LoVo (cell line): ENCODE measurements at regions not wholly inside any gene's neighbourhood (a gene's known extent, or its start where the extent isn't known, plus 50 kb on each side); places are given as distances from the start of the nearest gene placed in this dataset.
"Not testable (repeated sequence)": the region's sequence is repeated elsewhere in the genome, so short reads cannot be mapped to it uniquely, and the experiment has no call there.

Experiments used
- DNase-seq: peaks from one replicate; pipeline ENCODE4 v3.0.0-alpha.2; 2016; ENCODE audit warnings: low spot score

DNA sequence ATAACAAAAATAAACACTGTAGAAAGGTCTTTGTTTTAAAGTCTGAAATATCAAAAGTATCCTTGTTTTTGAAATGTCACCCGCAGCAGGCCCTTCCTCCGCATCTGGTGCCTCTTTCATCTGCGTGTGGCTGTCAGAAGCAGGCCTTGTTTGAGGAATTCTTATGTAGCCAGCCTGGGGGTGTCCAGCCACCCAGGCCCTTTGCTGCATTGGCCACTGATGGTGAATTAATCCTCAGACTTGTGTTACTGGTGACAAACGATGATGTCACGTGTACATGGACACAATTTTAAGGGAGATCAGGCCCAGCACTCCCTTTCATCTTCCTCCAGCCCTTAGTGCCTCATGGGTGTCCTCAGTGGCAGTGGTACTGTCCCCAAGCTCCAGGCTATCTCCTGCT lies 208.0 kb upstream of the GALNT2 start:
- no peak for DNase-seq

DNA sequence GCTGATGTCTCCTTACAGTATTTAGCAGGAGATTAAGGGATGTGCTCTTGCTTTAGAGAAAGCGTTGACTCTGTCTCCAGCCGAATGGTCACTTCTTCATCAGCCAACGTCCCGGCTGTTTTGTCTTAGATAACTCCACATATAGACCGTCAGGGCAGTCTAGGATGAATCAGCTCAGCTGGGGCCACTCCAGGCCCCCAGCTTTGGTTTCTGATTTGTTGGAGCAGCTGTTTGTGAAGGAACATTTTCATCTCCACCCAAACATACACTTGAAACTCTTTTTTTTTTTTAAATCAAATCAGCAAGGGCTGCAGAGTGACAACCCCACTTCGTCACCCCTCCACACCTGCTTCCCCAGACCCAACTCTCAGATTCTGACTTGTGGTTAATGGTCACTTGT lies 206.1 kb upstream of the GALNT2 start:
- no peak for DNase-seq

DNA sequence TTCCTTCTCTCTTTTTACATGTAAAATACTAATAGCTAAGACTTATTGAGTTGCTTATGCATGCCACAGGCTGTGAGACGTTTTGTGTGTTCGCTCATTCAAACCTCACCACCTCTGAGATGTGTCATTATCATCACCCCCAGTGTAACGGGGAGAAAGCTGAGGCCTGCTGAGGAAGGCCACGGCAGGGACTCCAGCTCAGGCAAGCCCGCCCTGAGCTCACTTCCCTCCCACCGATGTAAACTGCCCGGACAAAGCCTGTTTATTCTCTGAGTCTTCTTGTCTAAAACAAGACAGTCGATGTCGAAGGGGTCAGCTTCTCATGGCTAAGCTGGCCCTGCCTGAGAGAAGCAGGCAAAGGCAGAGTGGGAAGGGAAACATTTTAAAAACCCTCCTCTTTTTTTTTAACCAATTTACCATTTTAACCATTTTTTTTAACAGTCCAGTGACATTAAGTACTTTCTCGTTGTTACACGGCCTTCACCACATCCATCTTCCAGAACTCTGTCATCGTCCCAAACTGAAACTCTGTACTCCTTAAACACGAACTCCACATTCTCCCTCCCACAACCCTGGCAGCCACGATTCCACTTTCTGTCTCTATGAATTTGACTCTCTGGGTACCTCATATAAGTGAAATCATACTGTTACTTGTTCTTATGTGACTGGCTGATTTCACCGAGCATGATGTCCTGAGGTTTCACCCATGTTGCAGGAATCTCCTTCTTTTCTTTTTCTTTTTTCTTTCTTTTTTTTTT lies 204.8 kb upstream of the GALNT2 start:
- no peak for DNase-seq

DNA sequence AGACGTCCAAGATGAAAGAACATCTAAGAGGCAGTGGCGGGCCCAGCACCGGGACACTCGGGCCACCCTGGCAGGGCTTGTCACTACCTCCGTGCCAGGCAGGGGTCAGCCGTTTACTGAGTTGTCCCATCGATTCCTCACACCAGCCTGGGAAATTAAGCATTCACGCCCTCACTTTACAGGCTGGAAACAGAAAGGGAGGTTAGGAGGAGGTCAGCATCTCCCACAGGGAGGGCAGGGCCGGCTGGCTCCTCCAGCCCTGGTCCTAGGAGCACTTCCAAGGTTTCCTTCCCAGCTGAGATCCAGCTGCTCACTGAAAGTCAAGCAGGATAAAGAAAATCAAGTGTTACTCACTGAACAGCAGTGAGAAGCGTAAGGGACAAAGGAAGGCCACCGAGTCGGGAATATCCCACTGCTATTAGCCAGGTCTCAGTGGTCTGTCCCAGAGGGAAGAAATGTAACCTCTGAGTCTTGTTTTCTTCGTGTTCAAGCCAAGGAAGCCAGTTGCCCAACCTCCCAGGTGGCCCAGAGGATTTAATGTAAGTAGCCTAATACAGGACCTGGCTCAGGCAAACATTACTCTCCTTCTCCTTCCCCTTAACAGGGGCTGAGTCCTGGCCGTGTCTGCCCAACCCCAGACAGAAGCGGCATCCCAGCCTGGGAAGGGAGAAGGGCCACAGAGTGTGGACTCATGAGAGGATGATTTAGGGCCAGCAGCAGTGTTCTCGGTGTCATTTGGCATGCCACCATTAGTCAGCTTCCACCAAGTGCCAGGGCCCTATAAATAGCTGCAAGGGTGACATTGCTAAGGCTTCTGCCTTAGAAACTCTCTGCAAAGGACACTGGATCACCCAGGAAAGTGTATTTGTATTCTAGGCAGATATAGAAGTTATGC lies 203.1 kb upstream of the GALNT2 start:
- DNase-seq, result no peak

DNA sequence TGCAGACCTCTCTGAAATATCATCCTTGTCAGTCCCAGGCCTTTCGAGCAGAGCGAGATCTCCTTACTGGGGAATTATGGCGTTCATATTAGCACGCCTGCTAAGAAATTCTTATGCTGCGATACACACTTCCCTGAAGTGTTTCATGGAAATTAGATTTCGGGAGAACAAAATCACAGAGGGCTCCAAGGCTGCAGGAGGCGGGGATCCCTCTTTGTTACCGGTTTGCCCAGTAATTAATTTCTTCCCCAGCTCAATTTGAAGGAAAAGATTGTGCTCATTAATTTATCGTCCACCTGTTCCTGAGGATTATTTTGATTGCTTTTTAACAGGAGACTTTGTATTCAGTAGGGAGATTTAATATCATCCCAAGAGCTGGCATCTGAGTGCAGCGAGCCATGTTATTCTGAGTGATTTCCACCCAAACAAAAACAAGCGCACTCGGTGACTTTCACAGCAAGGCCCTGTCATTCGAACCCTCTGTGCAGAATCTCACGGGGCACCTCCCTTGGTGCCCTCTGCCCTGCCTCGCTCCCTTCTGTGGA lies 202.3 kb upstream of the GALNT2 start:
- no peak for DNase-seq

DNA sequence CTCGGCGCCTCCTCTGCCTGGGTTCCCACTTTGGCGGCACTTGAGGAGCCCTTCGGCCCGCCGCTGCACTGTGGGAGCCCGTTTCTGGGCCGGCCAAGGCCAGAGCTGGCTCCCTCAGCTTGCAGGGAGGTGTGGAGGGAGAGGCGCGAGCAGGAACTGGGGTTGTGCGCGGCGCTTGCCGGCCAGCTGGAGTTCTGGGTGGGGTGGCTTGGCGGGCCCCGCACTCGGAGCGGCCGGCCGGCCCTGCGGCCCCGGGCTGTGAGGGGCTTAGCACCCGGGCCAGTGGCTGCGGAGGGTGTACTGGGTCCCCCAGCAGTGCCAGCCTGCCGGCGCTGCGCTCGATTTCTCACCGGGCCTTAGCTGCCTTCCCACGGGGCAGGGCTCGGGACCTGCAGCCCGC lies 201.7 kb upstream of the GALNT2 start:
- not testable (repeated sequence) for DNase-seq

DNA sequence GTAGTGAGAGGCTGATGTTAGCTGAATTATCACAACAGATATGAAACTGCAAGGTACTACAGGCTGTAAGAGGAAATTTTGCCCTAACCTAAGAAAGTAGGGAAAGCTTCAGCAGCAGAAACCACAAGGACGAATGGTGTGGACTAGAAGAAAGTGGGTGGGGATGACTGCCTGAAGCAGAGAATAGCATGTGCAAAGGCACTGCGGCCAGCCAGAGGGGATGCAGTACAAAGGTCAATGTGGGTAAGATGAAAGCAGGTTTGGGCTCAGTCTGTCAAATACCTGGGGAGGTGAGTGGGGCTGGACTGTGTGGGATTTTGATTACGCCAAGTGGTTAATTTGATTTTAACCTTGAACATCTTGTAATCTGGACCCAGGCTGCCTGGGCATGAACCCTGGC lies 199.3 kb upstream of the GALNT2 start:
- DNase-seq, result no peak

DNA sequence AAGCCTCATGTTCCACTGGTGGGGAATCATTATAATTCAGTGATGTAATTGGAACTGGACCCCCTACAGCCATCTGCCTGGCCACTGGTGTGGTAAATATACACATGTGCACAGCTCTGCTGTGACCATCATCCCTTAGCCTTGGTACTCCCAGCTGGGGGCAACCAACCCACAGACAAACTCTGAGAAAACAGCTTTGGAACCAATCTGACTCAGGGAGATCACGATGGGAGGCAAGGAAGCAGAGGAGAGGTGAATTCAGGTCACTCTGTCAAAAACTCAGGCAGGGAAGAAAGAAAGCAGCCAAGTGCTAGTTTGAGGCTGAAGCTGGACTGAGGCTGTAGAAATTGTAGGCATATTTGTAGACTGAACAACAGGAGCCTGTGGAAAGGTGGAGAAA lies 197.8 kb upstream of the GALNT2 start:
- DNase-seq, result no peak

DNA sequence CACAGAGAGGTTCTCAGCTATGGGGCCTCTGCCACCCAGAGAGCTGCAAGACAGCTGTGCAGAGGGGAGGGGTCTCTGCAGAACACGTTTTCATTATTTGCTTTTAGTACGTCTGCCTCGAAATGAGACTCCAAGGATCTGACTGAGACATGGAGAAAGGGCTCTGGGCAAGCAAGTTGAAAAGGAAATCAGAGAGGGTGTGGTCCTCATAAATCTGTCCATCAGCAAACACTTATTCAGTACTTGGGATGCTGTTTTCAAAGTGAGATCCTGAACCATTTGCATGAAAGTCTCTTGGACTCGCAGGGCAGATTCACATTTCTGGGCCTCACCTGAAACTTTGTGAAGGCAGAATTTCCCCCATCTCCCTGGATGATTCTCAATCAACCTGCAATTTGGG lies 197.4 kb upstream of the GALNT2 start:
- no peak for DNase-seq

DNA sequence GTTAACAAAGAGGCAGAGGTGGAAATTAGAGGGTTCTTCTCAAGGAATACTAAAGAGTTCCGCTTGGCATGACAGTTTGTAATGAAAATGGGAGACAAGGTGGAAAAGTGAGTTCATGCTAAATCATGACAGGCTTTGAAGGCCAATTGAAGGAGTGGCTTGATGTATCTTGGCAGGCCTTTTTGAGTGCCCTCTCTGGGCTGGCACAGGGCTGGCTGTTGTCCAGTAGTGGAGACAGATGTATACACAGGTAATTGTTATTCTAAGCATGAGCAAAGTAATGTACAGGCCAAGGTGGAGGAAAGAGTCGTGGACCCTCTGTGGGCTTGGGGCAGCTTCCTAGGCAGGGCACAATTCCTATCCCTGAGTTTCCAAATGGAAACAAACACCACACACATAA lies 196.7 kb upstream of the GALNT2 start:
- no peak for DNase-seq

DNA sequence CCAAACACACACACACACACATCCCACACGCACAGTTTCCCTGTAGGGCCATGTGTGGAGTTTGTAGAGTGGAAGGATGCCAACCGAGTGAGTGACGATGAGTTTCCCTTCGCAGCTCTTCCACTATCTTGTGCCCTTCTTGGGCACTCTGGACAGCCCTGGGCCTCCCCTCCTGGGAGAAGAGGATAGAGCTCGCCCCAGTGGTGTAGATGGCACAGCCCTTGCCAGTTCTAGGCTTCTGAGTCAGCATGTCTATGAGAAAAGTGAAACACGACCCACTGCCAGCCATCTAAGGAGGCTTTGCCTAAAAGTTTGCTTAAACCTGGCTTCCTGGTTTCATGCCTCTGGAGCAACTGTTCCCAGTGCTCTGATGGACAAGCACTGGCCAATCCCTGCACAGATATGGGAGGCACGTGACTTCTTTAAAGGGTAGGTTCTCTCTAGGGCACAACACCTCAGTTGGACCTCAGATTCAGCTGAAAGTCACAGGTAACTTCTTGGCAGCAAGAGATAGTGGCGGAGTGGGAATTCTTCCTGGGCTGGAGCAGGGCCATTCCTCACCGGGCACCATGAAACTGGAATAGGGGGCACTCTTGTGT lies 195.9 kb upstream of the GALNT2 start:
- DNase-seq, result no peak

DNA sequence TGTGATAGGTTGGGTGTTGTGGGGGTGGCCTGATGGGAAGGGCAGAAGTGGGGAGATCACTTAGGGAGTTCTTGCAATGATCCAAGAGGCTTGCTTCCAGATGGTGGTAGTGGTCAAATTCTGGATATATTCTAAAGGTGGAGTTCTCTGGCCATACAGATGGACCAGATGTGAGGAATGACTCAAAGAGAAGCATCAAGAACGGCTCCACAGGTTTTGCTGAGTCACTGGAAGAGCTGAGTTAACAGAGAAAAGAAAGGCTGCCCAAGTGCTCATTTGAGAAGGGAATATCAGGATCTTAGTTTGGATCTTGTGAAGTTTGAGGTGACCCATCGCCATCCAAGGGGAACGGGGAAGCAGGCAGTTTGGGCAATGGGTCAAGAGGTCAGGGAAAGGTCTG lies 192.9 kb upstream of the GALNT2 start:
- no peak for DNase-seq

DNA sequence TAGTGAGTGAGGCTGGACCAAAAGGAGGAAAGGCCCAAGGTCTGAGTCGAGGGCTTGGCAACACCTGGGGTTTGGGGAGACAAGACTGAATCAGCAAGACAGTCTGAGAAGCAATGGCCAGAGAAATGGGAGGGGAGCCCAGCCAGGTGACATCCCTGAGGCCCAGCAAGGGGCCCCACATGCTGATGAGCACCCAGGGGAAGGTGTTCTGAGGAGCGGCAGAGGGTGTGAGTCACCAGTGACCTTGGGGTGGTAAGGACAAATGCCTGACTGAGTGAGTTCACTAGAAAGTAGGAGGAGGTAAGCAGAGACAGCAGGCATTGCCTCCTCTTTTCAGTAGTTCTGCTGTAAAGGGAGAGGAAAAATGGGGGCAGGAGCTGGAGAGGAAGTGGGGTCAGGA lies 192.4 kb upstream of the GALNT2 start:
- DNase-seq, result no peak

DNA sequence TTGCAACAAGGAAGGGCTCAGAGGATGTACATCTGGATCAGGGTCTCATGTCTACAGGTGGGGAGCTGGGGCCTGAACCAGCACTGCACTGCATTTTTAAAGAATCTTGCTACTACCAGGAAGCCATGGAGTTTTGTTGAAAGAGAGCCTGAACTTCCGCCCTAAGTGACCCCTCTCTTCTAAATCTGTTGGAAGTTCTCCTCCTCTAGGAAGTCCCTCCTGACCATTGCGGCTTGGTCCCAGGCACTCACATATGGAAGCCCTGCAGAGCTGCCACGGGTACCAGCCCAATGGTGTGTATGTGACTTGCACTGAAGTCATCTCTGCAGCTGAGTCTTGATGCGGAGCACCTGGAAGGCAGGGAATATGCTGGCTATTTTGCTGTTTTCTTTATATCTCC lies 192.0 kb upstream of the GALNT2 start:
- no peak for DNase-seq

DNA sequence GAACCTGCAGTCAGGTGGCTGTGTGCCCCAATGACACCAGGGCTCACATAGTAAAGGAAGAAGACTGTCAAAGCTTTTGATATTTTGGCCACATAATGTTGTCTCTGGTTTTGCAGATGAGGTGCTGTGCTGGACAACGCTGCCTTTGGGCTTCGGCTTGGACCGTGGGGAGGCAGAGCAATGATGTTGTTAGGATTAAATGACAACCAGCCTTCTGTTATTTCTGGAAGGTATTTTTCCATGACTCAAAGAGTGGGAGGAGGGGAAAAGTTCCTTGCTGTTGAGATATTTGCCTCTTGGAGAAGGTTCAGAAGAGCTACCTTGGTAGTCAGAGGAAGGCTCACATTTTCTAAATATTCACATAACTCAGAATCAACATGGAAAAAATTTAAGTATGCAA lies 187.3 kb upstream of the GALNT2 start:
- no peak for DNase-seq

DNA sequence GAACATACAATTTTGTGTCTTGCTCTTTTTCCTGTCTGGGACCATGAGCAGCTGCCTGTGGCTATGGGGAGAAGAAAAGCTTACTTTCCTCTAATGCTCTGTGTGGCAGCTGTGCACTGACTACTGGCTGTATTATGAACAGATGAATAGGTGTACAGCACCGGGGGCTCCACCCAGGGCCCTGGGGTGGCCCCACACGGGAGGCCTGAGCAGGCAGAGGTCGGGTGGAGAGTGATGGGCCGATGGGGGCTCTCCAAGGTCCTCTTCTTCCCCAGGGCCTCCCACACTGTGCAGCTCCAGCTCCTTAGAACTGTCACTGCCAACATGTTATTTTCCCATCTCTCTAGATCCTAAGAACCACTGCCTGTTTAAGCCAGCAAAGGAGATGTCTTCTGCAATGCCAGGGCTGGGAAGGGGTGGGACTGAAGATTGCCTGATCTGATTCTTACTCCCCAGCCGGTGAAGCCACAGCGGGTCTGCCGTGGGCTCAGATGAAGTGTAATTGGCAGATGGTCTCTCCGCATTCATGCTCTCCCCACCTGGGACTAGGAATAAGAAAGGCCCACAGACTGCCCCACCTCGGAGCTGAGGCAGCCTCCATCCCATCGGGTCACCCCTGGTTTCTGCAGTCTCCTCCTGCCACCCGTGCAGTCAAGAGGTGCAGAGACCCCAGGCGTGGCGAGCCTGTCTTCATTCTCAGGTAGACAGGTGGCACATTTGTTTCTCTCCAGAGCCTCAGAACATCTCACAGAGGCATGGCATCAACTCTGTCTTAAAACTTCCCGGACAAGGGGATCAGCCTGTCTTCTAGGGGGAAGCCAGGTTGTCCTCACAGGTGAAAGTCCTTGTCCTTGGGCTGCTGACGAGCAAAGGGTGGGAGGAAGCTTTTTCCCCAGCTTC lies 186.5 kb upstream of the GALNT2 start:
- DNase-seq, result no peak

DNA sequence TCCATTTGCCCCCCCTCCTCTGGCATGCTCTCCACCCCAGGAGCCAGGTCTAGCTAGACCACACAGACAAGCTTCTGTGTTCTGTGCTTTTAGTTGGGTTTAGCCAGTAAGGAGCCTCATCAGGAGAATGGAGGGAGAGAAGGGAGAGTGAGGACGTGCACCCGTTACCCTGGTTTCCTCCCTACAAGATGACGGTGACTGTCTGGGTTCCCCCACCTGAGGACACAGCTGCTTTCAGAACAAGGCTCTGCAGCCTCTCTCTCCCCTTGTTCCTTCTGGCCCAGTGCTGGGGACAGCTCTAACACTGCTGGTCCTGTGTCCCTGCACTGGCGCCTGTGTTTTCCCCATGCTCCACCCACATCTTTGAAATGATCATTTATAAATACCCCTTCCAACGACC lies 184.4 kb upstream of the GALNT2 start:
- no peak for DNase-seq

DNA sequence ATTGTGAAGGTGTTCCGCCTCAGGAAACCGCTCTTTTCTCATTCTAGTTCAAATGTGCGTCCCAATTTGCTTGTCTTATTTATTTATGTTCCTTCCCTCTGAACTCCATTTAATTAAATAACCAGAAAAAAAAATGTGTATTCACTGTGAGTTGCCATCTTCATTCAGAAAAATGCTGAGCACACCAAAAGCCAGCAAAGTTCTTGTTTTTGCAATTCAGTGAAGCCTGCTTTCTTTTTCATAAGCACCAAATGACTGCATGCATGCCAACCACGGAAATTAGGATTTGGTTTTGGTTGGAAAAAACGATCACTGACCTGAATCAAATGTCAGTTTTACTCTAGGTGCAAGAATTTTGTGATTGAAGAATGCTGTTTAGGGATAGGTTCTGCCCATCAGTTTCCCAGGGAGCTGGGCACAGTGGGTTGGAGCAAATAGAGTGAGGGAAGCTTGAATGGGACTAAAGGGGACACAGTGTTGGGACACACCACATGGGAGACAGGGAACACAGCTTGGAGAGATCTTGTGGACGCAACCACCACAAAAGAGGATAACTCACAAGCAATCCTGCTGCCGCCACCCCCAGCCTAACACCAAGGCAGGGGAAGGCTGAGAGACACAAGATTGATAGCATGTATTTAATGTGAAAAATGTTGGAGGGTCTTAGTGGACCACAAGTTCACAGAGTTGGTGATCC lies 183.4 kb upstream of the GALNT2 start:
- no peak for DNase-seq

DNA sequence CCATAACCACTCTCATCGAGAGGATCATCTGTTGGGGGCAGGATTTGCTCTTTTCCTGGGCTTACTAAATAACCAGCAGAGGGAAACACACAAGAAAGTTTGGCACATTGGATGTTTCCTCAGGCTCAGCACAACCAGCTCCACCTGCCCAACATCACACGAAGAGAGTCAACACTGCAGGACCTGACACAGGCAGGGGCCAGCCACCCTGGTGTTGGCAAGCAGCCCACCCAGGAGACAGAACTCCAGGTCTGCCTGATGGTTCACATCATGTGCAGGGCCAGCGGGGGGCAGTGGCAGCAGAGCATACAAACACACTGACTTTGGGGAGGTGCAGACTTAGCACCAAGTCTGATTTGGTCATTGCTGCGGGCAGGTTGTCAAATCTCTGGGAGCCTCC lies 182.3 kb upstream of the GALNT2 start:
- no peak for DNase-seq

DNA sequence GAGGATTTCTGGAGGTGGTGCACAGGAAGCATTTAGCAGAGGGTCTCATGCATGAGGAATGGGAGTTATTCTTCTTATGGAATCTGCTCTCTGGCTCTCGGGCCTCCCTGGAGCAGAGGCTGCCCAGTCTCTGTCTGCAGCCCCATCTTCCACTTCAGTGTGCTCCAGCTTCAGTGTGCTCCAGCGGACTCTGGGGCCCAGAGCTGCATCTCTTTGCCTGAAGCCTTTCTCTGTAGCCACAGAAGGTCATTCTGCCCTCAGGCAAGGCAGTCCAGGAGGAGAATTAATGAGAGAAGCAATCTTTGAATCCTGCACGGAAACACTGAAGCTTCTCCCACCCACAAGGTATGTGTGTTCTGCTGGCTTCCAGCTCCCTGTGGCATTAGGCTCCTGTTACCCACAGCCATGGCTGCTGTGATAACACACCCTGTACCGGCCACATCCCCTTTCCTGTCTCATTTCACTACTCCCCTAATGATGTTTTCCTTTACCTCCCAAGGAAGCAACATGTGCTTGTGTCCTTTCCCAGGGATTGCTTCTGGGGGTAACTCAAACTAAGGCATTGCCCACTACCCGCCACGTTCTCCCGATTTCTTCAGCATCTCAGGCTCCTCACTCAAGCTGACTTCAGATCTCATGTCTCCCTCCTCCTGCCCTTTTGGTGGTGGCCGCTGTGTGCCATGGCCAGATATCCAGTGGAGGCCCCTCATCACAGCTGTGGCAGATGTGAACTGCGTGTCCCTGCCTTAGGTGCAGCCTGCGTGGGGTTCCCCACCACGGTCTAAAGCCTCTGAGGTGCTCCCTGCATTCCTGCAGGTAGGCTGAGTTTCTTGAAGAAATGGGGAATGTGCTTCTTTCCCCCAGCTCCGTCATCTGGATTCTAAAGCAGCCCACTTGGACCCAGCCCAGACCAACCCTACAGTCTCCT lies 181.2 kb upstream of the GALNT2 start:
- no peak for DNase-seq
